Muscle of leg (tissue), 3 donors: ENCODE measurements at regions not wholly inside any gene's neighbourhood (a gene's known extent, or its start where the extent isn't known, plus 50 kb on each side); places are given as distances from the start of the nearest gene placed in this dataset.

Experiments used
- DNase-seq: peaks from one replicate; pipeline ENCODE4 v3.0.0; 2013
- H3K27ac ChIP-seq: one replicate; pipeline ENCODE4 v1.5.1; 2013; ENCODE audit warnings: mild to moderate bottlenecking, low read length, control low read depth
- H3K27me3 ChIP-seq: one replicate; pipeline ENCODE4 v1.6.1; 2013; ENCODE audit warnings: low read length; ENCODE audit not compliant: control insufficient read depth, insufficient read depth
- H3K36me3 ChIP-seq: one replicate; pipeline ENCODE4 v1.6.1; 2013; ENCODE audit warnings: low read length; ENCODE audit not compliant: control insufficient read depth, insufficient read depth
- H3K4me1 ChIP-seq: one replicate; pipeline ENCODE4 v1.6.1; 2013; ENCODE audit warnings: low read length; ENCODE audit not compliant: control insufficient read depth, insufficient read depth
- H3K4me3 ChIP-seq: one replicate; pipeline ENCODE4 v1.5.1; 2013; ENCODE audit warnings: low read length, control low read depth
- H3K9me3 ChIP-seq: replicated peaks from 2 replicates; pipeline ENCODE4 v1.6.1; 2013; ENCODE audit warnings: low read depth, low read length; ENCODE audit not compliant: control insufficient read depth
- WGBS: methylation state at CpG from one replicate; pipeline ENCODE4 v1.1.5; 2013; ENCODE audit warnings: missing lambda C conversion rate; ENCODE audit not compliant: insufficient coverage; 5-methylcytosine and 5-hydroxymethylcytosine counted together

DNA sequence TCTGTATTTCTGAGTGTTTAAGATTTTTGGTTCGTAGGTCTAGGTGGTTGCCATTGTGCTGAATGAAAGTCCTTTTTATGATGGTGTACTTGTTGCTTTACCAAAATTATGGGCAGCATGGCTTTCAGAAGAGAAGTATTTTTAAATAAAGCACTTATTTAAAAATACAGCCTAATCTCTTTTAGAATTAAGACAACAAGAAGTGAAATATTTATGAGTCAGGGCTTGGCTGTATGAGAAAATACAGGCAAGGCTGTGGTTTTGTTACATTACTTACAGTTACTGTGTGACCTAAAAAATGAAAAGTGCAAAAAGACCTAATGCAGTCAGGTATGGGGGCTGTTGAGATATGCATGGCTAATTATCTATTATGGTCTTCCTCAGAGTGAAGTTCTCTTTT is 185.2 kb upstream of the PPP1R3A start:
- Histone ChIP-seq H3K4me1 (peaks cover 2% of the 10 kb centered on the region), H3K36me3 (no peaks in the 10 kb centered on the region), H3K27ac (no peak overlapping the region), H3K27me3 (no peaks in the 10 kb centered on the region), H3K9me3 (no peaks in the 10 kb centered on the region), H3K4me3 (no peak overlapping the region)
- WGBS = no CpG with 5 or more reads among the region's 1 CpG
- DNase-seq = no peak

DNA sequence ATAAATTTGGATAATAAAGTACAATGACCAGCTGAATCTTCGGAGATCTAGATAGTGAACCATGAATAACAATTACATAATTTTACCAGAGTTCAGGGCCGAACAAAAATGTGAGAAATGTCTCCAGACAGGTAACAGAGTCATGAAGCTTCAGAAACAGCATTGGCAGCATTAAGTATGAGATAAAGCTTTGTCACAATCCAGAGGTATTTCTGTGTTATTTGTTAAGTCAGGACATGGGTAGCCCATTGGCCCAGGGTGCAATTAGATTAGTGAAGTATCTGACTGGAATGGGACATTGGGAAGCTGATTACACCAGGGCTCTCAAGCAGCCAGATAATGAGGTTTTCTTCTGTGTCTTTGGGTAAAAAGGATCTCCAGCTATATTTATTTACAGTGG is 184.2 kb upstream of the PPP1R3A start:
- WGBS = no CpG with 5 or more reads among the region's 2 CpGs
- Histone ChIP-seq H3K4me3 (no peak overlapping the region), H3K27ac (no peak overlapping the region), H3K9me3 (no peaks in the 10 kb centered on the region), H3K36me3 (no peaks in the 10 kb centered on the region), H3K4me1 (peaks cover 2% of the 10 kb centered on the region), H3K27me3 (no peaks in the 10 kb centered on the region)
- DNase-seq = no peak

DNA sequence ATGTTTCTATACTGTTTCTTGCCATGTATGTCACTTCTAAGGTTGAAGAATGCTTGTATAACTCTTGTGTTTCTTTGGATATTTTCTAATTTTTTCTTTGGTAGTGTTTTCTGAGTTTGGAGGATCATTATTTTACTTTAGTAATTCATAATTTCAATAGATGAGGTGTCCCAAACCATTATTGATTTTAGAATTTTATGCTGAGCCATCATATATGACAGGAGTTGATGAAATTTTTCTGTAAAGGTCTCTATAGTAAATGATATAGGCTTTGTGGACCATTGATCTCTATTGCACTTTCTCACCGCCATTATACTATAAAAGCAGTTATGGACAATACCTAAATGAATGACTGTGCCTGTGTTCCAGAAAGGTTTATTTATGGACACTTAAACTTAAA is 183.3 kb upstream of the PPP1R3A start:
- WGBS = no CpG with 5 or more reads among the region's 1 CpG
- peaks cover 2% of the 10 kb centered on the region for H3K4me1 ChIP-seq
- DNase-seq = no peak
- H3K4me3 ChIP-seq = no peak overlapping the region
- no peaks in the 10 kb centered on the region for H3K27me3 ChIP-seq
- H3K9me3 ChIP-seq = no peaks in the 10 kb centered on the region
- no peaks in the 10 kb centered on the region for H3K36me3 ChIP-seq
- H3K27ac ChIP-seq = no peak overlapping the region

DNA sequence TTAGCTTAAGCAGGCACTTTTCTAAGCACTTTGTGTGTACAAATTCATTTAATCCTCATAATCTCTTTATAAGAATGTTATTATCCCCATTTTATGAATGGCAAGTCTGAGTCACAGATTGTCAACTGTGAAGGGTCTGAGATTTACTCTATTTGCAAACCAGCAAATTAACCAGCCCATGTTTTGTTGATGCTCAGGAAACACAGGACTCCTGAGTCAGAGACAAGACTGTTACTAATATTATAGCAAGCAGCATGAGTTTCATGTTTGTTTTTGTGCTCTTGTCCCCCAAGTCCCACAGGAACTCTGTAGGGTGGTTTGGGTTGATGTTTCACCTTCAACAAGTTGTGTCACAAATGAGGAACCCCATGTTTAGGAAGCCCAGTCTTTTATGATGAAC is 182.0 kb upstream of the PPP1R3A start:
- H3K4me1 ChIP-seq = no peaks in the 10 kb centered on the region
- no peak overlapping the region for H3K27ac ChIP-seq
- no peak for DNase-seq
- no peak overlapping the region for H3K4me3 ChIP-seq
- no peaks in the 10 kb centered on the region for H3K36me3 ChIP-seq
- no peaks in the 10 kb centered on the region for H3K27me3 ChIP-seq
- no peaks in the 10 kb centered on the region for H3K9me3 ChIP-seq

DNA sequence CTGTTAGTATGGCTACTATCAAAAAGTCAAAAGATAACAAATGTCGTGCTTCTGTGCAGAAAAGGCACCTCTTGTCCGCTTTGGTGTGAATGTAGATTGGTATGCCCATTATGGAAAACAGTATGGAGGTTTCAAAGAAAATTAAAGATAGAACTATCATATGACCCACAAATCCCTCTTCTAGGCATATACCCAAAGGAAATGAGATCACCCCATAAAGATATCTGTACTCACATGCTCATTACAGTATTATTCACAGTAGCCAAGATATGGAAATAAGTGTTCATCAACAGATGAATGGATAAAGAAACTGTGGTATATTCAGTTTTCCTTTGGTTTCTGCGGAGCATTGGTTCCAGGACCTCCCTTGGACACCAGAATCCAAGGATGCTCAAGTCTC is 180.5 kb upstream of the PPP1R3A start:
- no peak for DNase-seq
- no peak overlapping the region for H3K27ac ChIP-seq

DNA sequence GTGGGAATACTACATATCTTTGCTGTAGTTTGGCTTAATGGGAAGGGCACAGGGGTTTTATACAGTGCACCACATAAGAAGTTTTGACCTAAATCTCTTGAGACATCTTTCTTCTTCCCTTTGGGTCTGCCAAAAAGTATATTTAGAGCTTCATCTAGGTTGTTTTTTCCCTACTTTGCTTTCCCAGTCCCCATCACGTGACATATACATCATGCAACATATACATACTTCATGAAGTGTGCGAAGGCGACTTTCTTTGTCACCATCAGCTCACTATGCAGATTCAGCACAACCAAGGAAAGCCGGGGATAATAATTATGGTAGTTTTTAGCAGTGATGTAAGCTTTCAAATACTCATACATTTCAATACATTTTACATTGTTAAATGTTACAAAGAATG is 177.1 kb upstream of the PPP1R3A start:
- H3K4me3 ChIP-seq = no peak overlapping the region
- no peak overlapping the region for H3K27ac ChIP-seq
- DNase-seq = no peak
- no peaks in the 10 kb centered on the region for H3K4me1 ChIP-seq
- H3K36me3 ChIP-seq = no peaks in the 10 kb centered on the region
- no peaks in the 10 kb centered on the region for H3K27me3 ChIP-seq
- no CpG with 5 or more reads among the region's 4 CpGs for WGBS
- H3K9me3 ChIP-seq = no peaks in the 10 kb centered on the region

More for the DNA sequence above, 180.5 kb upstream of the PPP1R3A start:
- no peak overlapping the region for H3K4me3 ChIP-seq
- 100% methylated on average over 1 of the region's 3 CpGs for WGBS
- no peaks in the 10 kb centered on the region for H3K9me3 ChIP-seq
- H3K27me3 ChIP-seq = no peaks in the 10 kb centered on the region
- H3K36me3 ChIP-seq = no peaks in the 10 kb centered on the region
- no peaks in the 10 kb centered on the region for H3K4me1 ChIP-seq

DNA sequence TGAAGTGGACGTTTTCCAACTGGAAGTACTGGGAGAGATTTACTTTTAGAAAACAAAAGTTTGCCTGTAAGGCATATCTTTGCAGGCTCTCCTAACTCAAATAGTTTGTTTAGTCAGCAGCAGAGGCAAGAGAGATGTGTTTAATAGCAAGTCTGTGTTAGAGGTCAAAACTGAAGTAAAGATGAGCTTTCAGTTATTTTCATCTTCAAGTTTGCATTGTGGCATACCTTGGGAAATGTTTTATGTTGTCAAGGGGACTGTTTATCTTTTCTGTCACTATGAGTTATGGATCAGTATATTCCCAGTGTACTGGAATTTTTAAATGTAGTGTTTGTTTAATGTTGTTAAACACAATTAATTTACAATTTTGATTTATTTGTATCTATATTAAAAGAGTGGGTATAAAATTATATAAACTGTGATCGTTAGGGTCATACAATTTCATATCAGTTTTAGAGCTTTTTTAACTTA is 169.7 kb upstream of the PPP1R3A start:
- peaks cover 18% of the 10 kb centered on the region for H3K4me1 ChIP-seq
- WGBS = 25% methylated on average over 1 of the region's 2 CpGs
- no peak overlapping the region for H3K27ac ChIP-seq
- H3K36me3 ChIP-seq = no peaks in the 10 kb centered on the region
- no peaks in the 10 kb centered on the region for H3K9me3 ChIP-seq
- DNase-seq = peak; percentile 22
- peaks cover 42% of the 10 kb centered on the region for H3K27me3 ChIP-seq
- no peak overlapping the region for H3K4me3 ChIP-seq

DNA sequence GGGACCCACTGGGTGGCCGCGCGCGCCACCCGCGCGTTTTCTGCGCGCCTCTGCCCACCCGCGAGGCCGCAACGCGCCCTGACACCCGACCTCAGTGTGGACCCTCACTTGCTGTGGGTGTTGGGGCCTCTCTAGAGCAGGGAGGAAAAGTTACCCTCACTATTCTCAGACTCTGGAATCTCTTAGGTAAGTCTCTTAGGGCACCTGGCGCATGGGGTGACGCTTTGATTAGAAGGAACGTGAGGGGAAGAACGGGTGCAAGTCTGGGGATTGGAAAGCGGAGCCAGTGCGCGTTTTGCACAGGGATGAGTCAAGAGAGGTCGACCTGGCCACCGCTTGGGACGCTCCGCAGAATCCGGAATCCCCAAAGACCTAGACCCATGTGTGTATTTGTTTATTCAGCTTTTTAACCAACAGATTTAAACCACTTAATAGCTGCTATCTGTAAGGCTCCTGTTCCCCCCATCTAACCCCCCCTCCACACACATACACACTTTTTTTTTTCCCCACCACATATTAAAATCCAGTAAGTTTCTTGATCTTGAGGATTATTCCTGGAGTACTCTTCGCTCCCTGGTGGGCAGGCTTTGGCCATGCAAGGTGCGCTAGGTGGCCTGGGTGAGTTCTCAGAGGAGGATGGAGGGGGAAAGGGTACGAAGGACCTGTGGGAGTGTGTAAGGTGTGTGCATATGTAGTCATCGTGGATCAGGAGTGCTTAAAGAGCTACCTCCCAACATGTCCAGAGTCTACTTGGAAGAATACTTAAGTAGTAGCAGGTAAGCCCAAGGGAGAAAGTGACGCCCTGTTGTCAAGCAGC is 169.1 kb upstream of the PPP1R3A start:
- 13% methylated on average over 15 of the region's 32 CpGs for WGBS
- H3K4me3 ChIP-seq = peak overlapping the region; percentile 49
- H3K9me3 ChIP-seq = no peaks in the 10 kb centered on the region
- peak; percentile 31 for DNase-seq
- H3K27me3 ChIP-seq = peaks cover 49% of the 10 kb centered on the region
- H3K4me1 ChIP-seq = peaks cover 25% of the 10 kb centered on the region
- H3K27ac ChIP-seq = peak overlapping the region; percentile 59
- no peaks in the 10 kb centered on the region for H3K36me3 ChIP-seq

DNA sequence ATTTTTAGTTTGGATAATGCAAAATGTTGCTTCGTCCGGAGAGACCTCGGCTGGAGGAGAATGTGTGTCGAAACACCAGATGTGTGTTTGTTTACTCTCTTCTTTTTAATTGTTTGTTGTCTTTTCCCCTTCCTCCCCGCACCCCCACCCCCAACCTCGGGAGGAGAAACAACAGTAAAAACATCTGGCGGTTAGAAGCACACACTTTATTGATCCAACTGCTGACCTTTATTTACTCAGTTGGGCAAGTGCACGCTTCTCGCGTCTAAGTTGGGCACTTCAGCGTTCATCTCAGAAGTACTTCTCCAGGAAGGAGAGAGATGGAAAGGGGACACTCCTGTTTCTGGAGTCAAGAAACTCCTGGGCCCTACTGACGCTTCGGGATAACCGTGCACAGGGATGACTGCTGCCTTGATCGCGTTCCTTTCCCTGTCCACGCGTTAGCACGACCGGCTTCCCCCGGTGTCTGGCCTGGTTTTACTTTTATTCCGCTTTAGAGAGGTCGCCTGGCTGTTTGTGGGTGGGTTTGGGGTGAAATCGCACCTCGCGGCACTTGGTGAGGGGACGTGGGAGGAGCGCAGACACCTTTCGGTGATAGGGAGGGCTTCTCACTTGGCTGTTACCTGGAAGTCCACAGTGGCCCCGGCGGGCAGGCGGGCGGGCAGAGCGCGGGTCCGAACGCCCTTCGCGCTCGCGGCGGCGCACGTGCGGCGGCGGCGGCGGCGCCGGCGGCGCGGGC is 168.3 kb upstream of the PPP1R3A start:
- Histone ChIP-seq H3K9me3 (no peaks in the 10 kb centered on the region), H3K4me3 (peak overlapping the region; percentile 86), H3K27me3 (peaks cover 53% of the 10 kb centered on the region), H3K27ac (peak overlapping the region; percentile 85), H3K4me1 (peaks cover 26% of the 10 kb centered on the region), H3K36me3 (no peaks in the 10 kb centered on the region)
- DNase-seq = peak; percentile 62
- WGBS = under 1% methylated on average over 40 of the region's 54 CpGs

DNA sequence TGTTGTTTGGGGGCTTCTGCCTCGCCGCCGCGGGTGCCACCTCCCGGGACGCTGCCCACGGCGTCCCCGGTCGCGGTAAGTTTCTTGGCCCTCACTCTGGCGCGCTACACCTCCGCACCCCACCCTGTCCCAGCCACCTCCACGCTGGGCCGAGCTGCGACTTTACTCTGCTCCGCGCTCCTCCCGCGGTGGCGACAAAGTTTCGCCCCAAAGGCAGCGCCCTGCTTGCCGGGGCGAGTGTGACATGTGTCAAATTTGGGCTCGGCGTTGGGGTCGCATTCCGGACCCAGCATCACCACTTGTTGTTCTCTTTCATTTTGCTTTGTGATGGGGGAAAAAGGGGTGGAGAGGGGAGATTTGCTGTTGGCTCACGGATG is 167.7 kb upstream of the PPP1R3A start:
- peak overlapping the region; percentile 85 for H3K27ac ChIP-seq
- H3K9me3 ChIP-seq = no peaks in the 10 kb centered on the region
- WGBS = under 1% methylated on average over 30 of the region's 31 CpGs
- no peaks in the 10 kb centered on the region for H3K36me3 ChIP-seq
- H3K4me3 ChIP-seq = peak overlapping the region; percentile 86
- peaks cover 55% of the 10 kb centered on the region for H3K27me3 ChIP-seq
- DNase-seq = no peak
- peaks cover 26% of the 10 kb centered on the region for H3K4me1 ChIP-seq
